ENCODE measurements at regions not wholly inside any gene's neighbourhood (a gene's known extent, or its start where the extent isn't known, plus 50 kb on each side); places are given as distances from the start of the nearest gene placed in this dataset.

DNA sequence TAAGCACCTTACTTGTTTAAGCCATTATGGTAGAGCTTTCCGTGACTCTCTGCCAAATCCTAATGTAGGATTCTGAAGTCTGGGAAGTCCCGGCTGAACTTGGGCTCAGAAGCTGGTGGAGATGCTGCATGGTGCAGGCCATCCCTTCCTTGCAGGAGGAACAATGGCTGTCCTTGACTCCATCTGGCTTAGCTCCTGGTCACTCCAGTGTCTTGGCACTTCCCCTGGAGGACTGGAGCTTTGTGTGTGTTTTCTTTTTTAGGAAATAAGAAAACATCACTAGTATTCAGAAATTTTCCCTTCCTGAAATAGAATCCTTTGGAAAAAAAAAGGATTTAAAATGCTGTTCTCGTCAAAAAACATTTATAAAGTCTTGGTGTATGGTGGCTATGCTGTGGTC lies 209.3 kb upstream of the ROPN1 start:
- no peak for DNase-seq

DNA sequence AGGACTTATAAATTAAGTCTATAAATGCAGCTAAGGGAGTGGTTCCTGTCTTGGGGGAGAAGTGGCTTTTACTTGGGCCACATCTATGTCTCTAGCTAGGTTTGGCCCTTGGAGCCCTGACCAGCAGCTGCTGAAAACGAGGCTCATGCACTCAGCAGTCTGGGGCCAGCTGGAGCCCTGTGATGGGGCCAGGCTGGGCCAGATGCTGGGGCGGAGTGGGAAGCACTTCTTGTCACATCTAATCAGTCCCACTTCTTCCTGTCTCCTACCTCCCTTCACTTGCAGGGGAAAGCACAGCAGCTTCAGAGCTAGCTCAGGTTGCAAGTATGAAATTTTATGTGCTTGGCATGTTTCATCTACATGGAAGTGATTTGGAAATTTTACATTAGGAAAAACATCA lies 209.9 kb upstream of the ROPN1 start:
- peak; percentile 14 to 22 (median 19) for DNase-seq

DNA sequence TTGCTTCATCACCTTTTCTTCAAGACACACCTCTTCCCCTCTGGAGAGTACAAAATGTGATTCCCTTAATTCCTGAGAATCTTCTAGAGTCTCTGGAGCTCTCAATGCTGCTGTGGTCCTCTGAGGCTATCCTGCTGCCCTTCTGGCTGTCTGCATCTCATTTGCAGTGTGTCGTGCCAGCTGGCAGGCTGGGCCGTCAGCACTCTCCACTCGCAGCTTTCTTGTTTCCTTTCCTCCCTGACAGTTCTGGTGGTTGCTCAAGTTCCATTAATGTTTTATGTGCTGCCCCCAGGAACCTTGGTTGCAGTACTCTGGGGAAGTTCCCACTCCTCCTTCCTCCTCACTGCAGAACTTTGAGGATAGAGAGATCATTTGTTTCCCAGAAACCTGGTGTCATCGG lies 210.8 kb upstream of the ROPN1 start:
- DNase-seq = no peak

DNA sequence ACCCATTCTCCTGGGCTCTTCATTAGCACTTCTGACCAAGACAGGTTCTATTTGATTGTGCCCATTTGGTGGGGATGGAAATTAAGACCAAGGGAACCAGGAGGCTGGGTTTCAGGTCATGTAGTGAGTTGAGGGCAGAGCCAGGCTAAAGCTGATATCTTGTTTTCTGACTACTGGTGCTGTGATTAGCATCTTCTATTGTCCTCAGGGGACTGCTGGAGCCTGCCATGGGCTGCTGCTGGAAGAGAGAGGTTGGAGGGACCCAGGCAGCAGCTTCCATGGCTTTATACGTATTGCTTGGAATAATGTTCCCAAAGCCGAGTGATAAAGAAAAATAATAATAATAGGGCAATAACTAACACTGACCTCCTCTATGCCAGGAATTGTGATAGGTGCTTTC lies 211.4 kb upstream of the ROPN1 start:
- DNase-seq = no peak

DNA sequence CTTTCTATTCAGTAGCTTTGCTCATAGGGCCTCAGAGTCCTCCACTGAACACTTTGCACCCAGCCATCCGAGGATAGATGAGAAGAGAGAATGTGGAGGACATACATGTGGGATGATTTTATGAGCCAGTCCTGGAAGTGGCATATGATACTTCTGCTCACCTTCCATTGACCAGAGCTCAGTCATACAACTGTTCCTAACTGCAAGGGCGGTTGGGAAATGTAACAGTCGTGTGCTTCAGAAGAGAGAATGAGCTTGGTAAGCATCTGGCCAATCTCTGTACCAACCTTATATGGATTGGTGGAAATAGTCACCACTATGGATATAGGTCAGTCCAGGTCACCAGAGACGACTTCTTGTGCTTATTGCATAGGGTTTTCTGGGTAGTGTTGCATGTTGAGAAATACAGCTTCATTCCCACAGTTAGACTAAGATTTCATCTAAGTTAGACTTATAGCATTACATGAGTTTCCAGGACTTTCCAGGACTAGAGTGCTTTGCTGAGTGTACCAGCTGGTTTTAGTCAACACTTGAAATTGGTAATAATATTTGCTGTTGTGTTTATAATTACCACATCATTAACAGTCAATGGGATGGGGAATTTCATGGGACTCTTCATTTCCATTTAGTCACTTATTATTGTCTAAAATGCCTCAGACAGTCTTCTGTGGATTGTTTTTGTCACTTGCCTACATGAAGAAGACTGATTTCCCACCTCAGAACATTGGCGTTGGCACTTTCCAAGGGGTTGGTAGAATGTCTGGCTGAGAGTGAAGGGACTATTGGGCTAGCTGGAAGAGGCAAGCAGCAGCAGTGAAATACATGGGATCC lies 214.5 kb upstream of the ROPN1 start:
- peak in 1 of 3 donors; percentile 22 for DNase-seq

DNA sequence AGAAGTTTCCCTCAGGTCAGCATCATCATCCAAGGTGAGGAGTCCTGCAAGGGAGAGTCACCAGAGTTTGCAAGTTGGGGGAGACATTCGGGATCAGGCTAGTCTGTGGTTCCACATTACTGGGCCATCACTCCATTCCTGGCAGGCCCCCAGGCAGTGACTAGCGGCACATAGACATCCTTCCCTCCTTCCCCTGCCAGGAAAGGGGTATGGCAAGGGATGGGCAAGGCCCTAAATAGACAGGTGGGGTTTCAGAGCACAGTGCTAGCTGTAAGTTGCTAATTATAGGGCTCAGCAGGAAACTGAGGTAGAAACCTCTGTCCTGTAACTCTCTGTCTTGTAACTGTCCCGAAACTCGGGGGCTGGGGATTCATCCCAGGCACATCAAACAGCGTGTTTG lies 215.2 kb upstream of the ROPN1 start:
- DNase-seq = no peak

DNA sequence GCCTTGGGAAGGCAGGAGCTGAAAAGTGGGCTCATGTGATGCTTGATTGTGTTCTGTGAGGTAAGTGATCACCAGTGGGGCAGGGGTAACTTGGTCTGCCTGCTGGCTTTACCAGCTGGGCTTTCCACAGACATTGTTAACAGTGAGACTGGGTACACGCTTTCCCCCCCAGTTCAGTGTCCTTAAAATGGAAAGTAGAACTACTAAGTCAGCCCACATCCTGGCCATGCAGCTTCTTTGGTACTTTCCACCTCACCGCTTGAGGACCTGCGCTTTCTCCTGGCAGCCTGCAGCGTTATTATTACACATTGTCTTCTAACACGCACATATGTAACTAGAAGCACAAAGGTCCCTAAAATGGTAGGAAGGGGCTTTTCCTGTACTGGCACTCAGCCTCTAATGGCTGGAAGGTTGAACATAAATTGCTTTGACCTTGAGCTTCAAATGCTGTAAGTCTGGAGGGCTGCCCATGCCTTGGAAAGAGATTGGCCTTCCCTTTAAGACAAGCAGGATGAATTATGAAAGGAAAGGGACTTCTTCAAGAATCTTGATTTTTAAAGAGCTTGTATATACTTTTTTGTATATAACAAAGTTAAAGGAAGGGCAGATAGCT lies 216.1 kb upstream of the ROPN1 start:
- DNase-seq = no peak

DNA sequence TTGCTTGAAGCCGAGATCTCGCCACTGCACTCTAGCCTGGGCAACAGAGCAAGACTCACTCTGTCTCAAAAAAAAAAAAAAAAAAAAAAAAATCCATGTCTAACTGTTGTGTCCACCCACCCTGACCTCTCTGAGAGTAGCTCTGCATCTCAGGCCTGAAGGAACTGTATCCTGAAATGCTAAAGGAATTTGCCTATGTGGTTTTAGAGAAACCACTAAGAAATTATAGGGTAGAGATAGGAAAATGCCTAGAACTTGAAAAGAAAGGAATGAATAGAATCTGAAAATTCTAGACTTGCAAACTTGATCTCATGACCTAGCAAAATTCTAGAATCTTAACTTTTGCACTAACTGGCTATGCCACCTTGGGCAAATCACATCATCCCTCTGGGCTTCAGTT lies 217.5 kb upstream of the ROPN1 start:
- DNase-seq = no peak

DNA sequence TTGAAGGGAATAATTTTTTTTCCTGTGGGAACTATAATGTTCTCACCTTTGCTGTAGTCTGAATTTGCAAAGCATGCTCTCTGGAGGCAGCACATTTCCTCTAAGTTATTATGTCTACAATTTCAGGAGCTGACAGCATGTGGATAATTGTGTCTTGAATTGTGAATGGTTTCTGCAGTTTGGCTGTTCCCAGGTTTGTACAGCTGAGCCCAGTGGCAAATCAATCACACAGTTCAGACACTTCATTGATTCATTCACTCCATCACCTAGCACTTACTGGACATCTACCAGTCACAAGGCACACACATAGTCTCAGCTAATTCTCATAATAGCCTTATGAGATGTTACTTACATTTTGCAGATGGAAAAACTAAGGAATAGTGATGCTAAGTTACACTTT lies 219.0 kb upstream of the ROPN1 start:
- no peak for DNase-seq

DNA sequence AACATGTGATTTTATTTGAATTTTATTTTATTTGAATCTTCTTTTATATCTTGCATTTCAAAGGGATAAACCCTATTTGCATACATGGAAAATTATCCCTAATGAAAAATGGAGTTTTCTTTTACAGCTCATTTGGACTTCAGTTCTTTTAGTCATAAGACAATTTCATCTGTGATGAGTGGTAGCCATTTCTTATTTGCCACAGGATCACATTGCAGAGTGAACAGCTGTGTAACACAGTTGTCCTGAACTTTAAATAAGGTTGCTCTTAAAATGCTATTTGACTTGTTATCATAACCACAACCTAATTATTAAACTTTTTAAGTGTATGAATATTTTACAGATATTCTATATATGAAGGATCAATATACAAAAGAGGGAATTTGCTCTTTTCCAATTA lies 221.7 kb upstream of the ROPN1 start:
- DNase-seq = no peak

DNA sequence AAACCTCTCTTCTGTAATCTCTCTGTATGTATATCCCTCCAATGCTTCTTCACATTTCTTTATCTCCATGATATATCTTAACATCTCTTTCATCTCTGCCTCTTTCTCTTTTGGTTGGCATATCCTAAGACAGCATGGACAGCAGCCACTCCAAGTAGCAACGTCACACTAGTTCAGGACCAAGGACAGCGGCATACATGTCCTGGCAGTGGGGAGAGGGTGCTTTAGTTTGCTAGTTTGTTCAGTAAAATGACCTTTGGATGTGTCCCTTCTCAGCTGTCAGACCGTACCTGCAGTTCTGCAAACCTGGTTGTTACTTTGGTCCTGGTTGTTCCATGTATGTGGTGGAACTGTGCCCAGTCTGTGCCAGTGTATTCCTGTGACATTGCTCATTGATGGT lies 225.6 kb upstream of the ROPN1 start:
- DNase-seq = peak; percentile 45 to 66 (median 52)

DNA sequence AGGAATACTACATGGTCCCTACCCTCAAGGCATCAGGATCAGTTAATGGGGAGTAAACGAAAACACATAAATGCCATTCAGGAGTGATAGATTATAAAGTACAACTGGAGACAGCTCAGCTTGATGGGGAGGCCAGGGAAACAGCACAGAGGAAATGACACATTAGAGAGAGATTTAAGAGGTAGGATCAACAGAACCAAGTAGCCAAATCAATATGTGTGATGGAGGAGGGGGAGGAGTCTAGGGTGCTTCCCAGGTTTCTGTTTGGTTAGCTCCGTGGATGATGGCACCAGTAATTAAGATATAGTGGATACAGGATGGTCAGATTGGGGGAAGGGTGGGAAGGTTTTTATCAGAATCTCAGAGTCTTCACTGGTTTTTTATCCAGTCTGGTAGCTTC lies 229.5 kb upstream of the ROPN1 start:
- DNase-seq = no peak

DNA sequence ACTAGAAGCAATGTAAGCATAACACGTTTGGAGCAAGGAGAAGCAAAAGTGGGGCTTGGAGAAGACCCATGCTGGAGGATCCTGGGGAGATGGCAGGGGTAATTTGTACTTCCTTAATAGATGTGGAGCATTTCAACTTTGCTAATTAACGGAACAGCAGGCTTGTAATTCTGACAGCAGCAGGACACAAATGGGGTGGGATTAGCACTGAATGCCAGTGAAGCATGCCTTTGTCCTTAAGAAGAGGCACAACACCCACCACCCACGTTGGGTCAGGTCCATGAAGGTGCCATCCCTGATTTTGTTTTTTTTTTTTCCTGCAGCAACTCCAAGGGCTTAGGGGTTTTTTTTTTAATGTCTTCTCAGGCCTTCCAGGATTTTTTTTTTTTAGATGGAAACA lies 231.9 kb upstream of the ROPN1 start:
- DNase-seq = no peak

DNA sequence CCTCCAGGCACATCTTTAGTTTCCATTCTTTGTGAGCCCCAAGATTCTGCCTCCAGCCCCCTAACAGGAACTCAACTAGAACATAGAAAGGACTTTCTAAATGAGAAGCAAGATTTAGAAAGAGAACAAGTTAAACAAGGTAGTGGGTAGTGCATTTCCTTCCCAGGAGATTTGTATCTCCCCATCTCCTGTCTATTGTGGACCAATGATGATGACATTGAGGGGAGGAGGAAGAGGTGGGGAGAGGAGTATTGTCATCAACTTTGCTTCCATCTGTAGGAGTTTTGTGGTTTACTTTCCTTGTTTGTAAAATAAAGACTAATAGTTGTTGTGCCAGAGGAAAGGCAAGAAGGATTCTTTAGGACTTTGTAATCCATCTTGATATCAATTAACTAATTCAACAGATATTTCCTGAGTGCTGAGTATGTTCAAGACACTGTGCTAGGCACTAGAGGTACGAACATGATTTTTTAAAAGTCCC lies 235.3 kb upstream of the ROPN1 start:
- DNase-seq = no peak

DNA sequence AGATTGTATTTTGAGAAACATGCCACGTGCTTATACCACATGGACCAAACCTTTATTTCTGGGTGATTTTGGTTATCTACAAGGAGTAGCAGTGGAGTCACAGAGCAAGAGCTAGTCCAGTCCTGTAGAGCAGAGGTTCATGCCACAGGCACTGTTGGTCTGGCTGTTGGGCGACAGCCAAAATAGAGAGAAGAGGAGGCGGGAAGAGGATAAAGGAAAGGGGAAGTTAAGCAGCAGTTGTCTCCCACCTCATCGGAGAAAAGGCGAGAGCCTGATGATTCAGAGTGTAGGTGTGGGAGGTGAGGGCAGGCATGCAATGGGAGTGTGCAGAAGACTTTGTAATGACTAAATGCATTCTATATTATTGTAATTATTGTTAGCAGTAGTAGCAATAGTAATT lies 237.5 kb upstream of the ROPN1 start:
- peak in 2 of 3 donors; percentile 19 to 25 for DNase-seq

DNA sequence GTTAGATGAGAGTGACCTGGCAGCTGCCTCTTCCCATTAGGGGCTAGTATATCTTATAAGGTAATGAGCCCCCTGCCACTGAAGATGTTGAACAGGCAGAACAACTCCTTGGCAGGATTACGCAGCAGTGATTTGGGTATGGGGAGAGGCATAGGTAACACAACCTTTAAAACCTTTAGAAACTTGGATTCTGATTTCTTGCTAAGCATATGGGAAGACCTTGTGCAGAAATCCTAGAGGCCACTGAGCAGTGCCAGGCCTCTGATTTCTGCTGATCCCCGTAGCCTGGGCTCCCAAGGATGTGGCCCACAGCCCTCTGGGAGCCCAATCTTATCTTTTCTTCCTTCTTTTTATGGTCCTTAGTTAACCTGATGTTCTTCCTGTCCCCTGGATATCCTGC lies 237.9 kb upstream of the ROPN1 start:
- no peak for DNase-seq

DNA sequence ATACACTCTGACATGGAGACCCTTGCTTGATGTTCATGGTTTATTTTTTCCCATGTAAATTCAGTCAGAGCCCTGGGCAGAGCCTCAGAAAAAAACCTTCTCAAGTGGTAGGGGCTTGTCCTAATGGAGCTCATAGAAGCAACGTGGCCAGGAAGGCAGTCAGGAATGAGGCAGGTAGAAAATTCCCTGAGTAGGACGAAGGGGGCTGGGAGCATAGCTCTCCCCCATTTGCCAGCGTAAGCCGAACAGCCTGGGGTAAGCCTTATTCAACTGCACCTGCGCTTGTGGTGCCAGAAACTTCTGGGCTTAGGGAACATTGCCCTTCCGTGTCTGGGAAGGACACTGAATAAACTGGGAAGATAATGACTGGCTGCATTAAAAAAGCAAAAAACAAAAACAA lies 238.5 kb upstream of the ROPN1 start:
- DNase-seq = no peak

DNA sequence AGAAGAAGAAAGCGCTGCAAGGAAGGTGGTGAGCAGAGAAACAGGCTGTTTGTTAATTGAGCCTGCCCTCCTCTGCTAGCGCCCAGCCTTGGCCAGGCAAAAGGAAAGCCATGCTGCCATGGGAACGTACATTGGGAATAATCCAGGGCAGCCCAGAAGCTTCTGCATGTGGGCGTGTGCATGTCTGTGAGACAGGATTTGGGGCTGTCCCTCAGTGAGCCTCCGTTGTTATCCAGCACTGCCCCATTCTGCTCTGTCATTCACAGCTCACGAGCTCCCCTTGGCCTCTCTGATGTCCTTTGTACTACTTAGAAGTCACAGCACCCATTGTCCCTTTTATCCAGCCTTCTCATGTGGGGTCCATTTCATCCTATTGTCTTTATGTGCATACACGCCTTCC lies 239.1 kb upstream of the ROPN1 start:
- DNase-seq = no peak

DNA sequence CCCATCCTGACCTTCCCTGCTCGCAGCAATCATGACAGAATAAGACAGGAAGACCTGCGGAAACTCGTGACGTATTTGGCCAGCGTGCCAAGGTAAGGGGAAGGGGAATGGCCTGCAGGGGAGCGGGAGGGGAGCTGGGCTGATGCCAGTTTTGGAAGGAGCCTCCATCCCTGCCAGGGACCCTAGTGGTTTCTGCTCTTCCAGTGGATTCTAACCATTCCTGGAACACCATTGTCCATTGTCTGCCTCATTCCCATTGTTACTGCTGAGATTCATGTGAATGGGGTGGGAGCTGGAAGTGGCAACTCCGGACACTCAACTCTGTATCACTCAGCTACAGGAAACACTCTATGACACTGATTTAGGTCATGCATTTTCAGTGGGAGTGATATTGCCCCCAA lies 242.9 kb upstream of the ROPN1 start:
- no peak for DNase-seq

DNA sequence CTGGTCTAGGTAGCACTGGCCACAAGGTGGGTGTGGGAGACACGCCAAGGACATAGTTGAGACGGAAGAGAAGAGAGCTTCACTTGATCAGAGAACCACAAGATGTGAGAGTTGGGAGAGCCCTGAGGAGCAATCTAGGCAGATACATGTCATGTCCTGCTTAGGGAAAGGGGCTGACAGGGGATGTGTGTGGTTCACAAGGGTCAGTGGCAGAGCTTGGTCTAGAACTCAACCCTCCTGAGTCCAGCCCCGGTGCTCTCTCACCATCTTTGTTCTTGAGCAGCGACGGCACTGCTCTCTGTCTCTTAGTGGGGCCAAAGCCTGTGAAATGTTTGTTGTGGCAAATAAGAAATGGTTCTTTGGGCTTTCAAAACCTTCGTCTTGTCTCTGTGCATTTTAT lies 243.5 kb upstream of the ROPN1 start:
- no peak for DNase-seq

DNA sequence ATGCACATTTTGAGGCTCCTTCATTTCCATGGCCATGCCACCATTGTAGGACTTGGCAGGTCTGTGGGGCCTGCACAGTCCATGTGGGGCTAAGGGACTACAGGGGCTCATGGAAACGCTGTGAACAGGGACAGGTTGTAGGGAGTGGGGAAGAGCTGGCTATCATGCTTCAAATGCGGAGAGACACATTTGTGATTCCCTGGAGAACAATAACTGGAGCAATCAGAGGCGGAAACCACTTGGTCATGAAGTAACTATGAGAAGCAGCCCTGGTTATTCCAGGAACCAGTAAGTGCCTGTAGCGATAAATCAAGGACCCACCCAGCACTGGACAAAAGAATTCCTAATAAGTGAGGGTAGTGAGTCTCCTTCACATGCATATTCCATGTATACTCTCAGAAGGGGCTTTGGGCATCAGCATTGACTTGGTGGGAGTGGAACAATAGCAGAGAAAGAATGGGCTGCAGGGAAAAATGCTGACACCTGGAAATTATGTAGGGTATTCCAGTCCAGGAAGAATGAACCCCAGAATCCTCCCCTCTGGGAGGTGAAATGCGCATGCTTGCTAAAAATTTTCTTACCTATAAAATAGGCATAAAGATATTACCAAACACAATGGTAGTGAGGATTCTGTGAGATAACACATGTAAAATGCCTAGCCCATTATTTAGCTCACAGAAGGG lies 251.4 kb upstream of the ROPN1 start:
- no peak for DNase-seq

DNA sequence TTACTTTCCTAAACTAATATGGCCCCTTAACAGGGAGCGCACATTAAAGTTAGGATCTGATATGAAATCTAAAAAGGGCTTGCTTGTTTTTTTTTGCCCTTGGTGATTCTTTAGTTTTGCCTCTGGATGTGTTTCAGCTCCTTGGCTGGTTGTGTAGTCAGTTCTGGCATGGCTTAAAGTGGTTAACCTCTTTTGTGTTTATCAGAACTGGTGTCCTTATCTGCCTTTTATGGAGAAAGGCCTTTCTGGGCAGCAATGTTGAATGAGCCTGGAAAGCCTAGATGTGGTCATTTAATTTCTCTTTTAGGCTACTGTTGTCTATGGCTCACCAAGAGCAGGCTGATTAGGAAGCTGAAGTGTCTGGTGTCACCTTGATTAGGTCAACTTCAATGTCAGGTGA lies 254.5 kb upstream of the ROPN1 start:
- no peak for DNase-seq

DNA sequence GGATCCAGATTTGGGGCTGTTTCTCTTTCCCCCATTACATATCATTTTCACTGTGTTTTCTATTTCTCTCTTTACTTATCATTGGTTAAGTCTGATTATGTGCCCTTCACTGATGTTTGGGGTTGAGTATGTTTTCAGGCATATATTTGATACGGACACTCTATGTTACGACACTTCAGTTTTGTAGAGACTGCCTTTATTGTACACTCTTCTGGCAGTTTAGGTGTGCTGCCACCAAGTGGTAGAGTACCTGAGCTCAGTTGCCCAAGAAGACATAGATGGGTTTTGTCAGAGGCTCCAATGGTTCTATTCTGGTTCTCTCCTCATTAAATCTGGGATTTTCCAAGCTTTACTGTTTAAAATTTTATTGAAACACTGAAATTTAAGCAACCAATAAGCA lies 255.0 kb upstream of the ROPN1 start:
- no peak for DNase-seq

DNA sequence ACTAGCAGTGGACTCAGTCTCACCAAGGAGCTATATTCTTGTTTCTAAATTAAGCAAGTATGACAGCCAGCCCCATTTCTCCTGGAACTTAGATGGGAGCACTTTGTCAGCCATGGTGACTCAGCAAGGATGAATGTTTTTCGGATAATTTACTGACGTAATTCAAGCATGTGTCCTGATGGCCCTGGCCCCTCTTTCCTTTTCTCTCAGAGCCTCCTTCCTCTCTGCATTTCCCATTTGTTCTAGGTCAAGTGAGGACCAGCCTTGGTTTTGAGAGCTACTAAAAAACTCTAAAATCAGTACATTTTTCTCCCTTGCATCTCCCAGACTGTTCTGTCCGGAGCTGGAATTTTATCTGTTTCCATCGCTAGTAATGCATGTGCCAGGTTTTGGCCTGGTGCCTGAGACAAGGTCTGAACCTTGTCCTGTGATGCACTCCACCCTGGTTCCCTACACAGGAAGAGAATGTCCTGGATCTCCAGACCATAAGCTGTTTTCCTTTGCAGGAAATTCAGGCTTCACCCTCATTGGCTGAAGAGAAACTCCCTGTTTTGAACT lies 256.6 kb upstream of the ROPN1 start:
- DNase-seq = peak; percentile 43 to 67 (median 45)

Measured in suppressor macrophage treated with lipopolysaccharide for 1 hour (primary cell).